ELF-1 (cell line): ENCODE measurements at regions not wholly inside any gene's neighbourhood (a gene's known extent, or its start where the extent isn't known, plus 50 kb on each side); places are given as distances from the start of the nearest gene placed in this dataset.
A peak's percentile ranks its signal among the peaks of the same experiment; 100 is the strongest.

Experiments used
- DNase-seq: peaks from one replicate; pipeline ENCODE4 v3.0.0-alpha.2; 2016; ENCODE audit warnings: low read depth, low spot score

DNA sequence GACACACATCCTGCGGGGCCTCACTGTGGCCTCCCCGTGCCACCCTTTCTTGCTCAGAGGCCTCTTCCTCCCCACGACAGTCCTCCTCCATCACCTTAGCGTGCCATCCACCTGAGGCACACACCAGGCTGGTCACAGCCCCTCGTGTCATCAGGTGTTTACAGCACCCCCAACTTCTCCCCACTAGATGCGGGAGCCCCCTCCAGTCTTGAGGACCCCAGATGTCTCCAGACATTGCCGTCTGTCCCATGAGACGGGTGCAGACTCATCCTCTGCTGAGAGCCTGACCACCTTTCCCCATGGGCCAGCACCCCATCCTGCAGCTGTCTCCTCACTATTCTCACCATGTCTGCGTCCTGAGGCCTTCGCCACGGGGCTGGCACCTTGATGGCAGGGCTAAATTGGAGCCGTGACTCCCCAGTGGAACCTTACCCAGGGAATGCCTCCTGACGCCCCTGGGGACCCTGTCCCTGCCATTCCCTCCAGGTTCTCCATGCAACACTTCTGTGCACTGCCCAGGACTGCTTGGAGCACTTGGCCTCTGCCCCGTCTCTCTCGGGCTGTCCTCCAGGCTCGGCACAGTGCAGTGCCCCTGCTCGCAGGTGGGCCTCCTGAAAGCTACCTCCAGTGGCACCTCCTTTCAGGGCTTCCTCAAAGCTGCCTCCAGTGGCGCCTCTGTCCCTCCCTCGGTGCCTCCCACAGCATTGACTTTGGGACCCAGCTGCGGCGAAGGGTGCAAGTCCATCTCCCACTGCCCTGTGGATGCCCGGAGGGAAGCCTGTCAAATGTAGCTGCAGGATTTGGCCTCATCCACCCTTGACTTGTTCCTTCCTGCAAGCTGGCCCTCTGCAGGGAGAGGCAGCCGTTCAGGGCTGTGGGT is 1386.8 kb downstream of the BRD1 start:
- no peak for DNase-seq

GRCh38 chr22:48440176-48440575 is 1387.5 kb downstream of the BRD1 start:
- DNase-seq = no peak

DNA sequence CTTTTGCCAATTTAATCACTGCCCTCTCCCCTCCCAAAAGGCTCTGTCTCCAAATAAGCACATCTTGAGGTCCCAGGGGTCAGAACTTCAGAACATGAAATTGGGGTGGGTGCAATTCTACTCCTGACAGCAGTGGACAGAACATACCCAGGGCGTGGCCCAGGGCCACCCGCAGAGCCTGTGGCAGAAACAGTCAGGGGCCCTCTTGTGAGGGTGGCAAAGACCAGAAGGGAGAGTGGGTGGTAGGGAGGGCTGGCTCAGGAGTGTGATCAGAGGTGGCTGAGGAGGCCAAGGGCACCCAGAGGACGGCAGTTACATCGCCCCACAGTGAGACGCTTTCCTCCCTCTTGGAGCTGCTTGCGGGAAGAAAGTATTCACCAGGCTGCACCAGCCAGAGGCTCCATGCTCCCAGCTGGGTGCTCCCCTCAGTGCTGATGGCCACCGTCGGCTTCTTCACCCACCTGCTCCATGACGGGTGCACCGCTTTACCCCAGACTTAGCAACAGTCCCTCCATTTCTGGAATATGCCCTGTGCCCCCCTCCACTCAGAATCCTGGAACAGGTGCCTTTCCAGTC is 1388.0 kb downstream of the BRD1 start:
- DNase-seq = no peak

GRCh38 chr22:48438800-48439559 is 1388.7 kb downstream of the BRD1 start:
- no peak for DNase-seq

GRCh38 chr22:48438096-48438495 is 1389.6 kb downstream of the BRD1 start:
- no peak for DNase-seq

- DNase-seq = no peak
These were observed 1391.3 kb downstream of the BRD1 start for GRCh38 chr22:48436201-48436931.

- DNase-seq = no peak
These were observed 1392.8 kb downstream of the BRD1 start for GRCh38 chr22:48434868-48435250.

- DNase-seq = no peak
These were observed 1393.4 kb downstream of the BRD1 start for GRCh38 chr22:48434156-48434867.

DNA sequence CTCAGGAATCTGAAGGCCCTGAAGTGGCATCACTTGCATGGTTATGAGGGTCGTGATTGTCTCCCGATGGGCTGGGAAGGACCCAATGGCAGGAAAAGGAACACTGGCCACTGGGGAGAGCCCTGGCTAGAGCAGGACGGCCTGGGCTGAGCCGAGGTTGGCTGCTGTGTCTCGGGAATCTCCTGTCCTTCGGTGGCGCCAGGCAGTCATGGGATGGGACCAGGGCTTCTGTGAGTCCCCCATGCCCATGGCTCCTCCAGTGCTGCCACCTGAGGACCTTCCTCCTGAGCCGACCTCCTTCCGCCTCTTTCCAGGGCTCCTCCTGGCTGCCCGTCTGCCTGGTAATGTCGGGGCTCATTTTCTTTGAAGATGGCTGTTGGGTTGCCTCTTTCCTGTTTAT is 1394.0 kb downstream of the BRD1 start:
- no peak for DNase-seq

GRCh38 chr22:48432781-48433518 is 1394.7 kb downstream of the BRD1 start:
- no peak for DNase-seq

- peak; percentile 56 for DNase-seq
These were observed 1395.9 kb downstream of the BRD1 start for GRCh38 chr22:48431536-48432315.

DNA sequence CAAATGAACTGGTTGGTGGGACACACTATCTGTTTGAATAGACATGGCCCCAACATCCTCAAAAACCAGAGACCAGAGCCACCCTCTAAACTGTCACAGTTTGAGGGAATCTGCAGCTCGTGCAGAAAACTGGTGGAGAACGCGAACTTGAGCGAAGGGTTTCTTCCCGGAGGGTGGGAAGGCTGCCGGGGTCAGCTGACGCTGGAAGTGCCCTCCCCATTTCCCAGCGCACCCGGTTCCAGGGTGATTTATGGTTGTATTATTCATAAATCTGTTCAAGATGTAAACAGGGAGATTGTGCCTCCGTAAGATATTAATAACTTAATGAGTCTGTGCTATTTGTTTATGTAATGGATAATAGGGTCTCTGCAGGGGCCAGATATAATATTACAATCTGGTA is 1396.7 kb downstream of the BRD1 start:
- DNase-seq = no peak

DNA sequence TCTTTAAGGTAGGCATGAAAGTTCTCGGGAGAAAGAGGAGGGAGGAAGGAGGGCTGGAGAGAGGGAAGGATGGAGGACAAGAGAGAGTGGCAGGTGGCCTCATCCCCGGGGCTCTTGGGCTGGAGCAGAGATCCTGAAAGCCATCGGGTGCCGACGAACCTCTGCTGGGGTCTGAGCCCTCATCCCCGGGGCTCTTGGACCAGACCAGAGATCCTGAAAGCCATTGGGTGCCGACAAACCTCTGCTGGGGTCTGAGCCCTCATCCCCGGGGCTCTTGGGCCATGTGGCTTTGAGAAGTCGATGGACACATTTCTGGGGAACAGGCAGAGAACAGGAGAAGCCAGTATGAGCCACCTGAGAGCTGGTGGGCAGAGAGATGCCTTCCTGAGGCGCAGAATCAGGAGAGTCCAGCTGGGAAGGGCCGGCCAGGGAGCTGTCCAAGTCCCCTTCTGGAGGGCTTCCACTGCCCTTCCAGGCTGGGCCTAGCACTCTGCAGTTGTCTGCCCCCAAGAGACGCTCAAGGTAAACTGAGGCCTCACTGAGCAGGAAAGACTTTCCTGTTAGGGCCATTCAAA is 1398.1 kb downstream of the BRD1 start:
- no peak for DNase-seq

GRCh38 chr22:48428631-48429371 is 1398.9 kb downstream of the BRD1 start:
- DNase-seq = no peak

GRCh38 chr22:48427731-48428211 is 1399.9 kb downstream of the BRD1 start:
- DNase-seq = no peak

GRCh38 chr22:48426466-48427380 is 1401.0 kb downstream of the BRD1 start:
- no peak for DNase-seq

- no peak for DNase-seq
These were observed 1402.0 kb downstream of the BRD1 start for GRCh38 chr22:48425641-48426040.
